HG03064 (cell line): ENCODE measurements at regions not wholly inside any gene's neighbourhood (a gene's known extent, or its start where the extent isn't known, plus 50 kb on each side); places are given as distances from the start of the nearest gene placed in this dataset.

Experiments
- ATAC-seq: cut with Tn5 transposase; IDR thresholded peaks from one replicate; pipeline ENCODE4 v1.9.1; 2021; ENCODE audit warnings: low read depth; ENCODE audit not compliant: unreplicated experiment

GRCh38 chr14:62079038-62079437, 316.8 kb downstream of the SNAPC1 start:
- peak; percentile 42 for ATAC-seq

GRCh38 chr14:62081012-62081612, 318.9 kb downstream of the SNAPC1 start:
- ATAC-seq = peak; percentile 90

DNA sequence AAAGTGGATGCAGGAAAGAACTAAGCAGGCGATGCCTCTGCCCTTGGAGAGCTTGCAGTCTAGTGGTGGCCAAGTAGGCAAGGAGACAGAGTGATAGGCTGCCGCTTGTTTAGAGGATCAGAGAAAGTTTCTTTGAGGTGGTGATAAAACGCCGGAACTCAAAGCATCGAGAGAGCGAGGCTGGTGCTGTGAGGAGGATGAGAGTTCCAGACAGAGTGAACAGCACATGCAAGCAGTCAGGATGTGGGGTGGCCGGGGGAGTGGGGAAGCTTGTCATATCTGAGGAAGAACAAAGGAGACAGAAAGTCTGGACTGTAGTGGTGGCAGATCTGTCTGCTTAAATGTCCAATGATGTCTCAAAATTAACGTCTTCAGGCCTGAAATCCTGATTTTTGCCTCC, 319.7 kb downstream of the SNAPC1 start:
- no peak for ATAC-seq

DNA sequence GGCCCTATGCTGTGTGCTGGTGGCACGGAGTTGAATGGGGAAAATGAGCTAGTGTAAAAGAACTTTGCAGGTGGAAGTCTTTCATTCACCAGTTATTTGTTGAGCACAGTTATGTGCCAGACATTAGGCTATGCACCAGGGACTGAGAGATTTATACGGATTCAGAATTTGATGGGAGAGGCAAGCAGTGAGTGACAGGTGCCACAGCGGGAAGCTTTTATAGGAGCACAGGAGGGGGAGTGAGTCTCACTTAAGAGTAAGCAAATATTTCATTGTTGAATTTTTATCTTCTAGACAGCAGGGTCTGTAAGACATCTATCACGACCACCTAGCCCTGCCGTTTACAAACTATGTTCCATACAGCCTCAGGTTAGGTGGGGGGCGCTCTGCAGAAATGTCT, 320.6 kb downstream of the SNAPC1 start:
- ATAC-seq = no peak

DNA sequence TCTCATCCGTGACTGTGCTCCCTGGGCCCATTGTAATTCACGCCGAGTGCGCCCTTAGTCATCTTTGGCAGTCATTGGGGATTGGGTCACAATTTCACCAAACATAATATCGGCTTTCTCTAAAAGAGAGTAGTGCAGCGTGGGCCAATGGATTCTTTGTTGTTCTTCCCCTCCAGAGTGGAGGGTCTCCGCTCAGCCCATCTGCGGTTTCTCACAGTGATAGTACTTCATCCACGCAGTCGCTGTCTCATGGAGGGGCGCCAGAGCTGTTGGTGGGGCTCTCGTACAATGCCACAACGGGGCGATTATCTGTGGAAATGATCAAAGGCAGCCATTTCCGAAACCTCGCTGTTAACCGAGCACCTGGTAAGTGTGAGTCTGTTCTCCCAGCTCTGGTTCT, 321.8 kb downstream of the SNAPC1 start:
- no peak for ATAC-seq

DNA sequence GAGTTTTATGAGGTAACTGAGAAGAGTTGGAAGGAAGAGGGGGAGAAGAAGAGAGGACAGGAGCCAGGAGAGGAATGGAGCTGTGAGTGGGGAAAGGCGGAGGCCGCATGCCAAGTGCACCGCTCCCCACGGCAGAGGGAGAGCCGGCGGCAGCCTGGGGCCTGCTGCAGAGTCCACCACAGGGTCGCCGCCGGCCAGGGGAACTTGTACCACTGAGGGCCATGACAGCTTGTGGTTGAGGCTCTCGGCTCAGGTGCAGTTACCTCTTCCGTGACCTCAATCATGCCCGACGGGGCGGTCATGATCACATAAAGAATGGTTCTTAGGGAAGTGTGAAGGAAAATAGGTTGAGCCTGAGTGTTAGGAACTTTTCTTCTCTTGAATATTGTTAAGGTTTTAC, 325.0 kb downstream of the SNAPC1 start:
- no peak for ATAC-seq

DNA sequence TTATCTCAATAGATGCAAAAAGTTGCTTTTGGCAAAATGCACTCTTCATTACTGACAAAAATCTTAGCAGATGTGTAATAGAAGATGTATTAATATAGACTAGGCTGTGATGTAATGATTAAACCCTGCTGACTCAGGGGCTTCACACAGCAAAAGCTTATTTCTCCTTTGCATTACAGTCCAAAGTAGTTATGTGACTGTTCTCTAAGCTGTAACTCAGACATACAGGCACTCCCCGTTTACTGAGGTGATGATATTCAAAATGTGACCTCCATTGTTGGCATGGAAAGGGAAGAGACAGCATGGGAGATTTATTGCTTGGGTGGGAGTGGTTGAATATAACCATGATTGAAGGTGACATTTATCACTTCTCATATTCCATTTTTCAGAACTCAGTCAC, 331.5 kb downstream of the SNAPC1 start:
- ATAC-seq = no peak

- no peak for ATAC-seq
Measured at GRCh38 chr14:62097072-62097471, 334.9 kb downstream of the SNAPC1 start.

- no peak for ATAC-seq
Measured at GRCh38 chr14:62097824-62098223, 335.6 kb downstream of the SNAPC1 start.

DNA sequence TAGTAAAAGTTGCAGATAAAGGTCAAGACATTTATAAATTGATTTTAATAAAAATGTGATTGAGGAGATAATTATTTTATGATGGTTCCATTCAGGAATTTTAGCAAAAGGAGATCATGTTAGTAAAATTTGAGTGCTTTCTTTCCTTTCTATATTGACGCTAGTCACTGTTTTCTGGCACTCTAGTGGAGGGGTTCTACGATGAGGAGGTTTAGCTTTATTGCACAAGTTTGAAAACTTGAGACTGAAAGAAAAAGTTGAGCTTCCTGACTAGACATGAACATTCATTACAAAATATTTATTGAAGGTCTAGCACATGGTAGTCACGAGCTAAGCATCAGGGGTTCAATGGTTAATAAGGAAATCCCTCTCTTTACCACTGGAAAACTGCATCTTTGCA, 336.1 kb downstream of the SNAPC1 start:
- ATAC-seq = no peak

DNA sequence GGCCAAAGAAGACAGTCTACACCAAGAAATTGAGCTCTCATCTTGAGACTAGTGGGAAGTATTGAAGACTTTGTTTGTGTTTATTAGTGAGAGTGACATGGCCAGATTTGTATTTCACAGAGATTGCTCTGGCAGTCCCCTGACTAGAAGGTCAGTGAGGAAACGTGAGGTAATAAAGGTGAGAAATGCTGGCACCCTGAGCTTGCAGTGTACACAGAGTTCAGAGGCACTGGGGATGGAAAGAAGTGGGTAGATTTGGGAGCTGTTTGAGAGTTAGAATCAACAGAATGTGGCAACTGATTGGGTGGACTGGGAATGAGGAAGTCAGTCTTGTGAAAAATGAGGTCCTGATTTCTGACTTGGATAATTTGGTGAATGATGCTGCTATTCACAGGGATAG, 336.9 kb downstream of the SNAPC1 start:
- no peak for ATAC-seq

DNA sequence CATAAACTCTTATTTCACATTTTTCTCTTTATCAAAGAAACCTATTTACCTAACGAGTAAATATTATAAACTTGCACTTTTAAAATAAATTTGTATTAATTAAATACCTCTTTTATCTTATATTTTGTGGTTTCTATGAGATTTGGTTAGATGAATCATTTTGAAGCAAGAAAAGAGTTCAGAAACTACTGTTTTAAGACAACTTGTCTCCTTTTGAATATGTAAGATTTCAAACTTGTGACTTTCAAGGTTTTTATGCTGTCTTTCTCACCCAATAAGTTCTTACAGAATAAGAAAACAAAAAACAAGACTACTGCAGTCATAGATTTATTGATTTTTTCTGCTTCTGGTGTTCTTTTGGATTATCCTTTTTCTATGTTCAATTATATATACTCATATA, 339.0 kb downstream of the SNAPC1 start:
- no peak for ATAC-seq

DNA sequence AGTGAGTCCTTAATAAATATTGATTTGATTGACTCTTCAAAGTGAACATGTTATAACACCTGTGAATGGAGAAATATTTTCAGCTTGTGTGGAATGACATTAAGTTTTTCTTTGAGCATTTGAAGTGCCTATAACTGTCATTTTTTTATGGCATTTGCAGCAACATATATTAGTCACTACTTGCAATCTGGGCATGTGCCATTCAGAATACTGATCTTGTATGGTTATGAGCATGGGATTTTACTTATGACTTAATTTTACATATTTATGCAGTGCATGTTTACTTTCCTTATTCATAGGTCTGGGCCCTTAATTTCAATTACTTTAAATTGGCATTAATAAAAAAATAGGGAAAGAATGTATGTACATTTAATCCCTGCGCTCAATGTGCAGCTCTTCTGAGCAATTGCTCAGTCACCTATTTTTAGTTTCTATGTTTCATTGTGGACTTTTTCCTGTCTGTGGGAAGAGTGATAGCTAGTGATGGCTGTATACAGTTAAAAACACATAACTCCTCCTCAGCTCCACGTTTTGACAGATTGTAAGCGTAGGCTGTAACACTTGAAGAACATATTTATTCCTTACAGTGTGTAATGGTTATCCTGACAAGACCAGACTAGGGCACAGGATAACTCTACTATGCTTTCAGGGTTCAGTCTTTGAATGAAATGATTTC, 339.6 kb downstream of the SNAPC1 start:
- ATAC-seq = no peak

GRCh38 chr14:62102349-62102725, 340.1 kb downstream of the SNAPC1 start:
- ATAC-seq = no peak

GRCh38 chr14:62103464-62103863, 341.2 kb downstream of the SNAPC1 start:
- no peak for ATAC-seq

- ATAC-seq = no peak
Measured at GRCh38 chr14:62110941-62111340, 348.7 kb downstream of the SNAPC1 start.

- ATAC-seq = peak; percentile 95
Measured at GRCh38 chr14:62117010-62117750, 355.0 kb downstream of the SNAPC1 start.

GRCh38 chr14:62117751-62118105, 355.5 kb downstream of the SNAPC1 start:
- ATAC-seq = no peak

DNA sequence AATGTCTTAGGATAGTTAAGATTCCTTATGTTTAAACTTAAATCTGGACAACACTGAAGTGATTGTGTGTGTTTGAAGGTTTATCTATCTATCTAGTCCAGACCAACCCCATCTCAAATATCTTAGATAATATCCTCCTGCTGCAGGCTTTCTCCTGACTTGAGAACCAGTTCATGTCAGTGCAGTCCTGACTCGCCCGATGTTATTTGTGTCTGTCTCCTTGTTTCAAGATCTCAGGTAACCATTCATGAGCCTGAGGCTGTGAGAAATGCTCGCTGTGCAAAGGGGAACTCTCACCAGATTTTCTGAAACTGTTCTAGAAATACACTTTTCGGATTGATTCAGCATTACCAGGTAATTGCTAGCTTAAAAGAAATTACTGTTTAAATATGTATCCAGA, 356.2 kb downstream of the SNAPC1 start:
- no peak for ATAC-seq

DNA sequence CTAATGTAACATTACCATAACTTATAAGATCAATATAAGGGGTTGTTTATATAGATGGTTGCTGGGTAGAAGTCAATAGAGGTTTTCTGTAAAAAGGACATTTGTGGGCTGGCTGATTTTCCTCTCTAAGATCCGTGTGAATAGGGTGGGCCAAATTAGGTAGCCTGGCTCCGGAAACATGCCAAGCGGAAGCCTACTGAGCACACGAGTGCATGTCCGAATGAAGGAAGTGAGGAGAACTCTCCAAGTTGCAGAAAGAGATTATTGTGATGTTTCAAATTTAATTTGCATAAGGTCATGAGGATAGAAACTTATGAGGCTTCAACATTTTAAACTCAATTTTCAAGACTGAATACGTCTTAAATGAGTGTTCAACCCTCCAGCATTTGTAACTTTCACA, 356.7 kb downstream of the SNAPC1 start:
- ATAC-seq = no peak

GRCh38 chr14:62123961-62124360, 361.7 kb downstream of the SNAPC1 start:
- no peak for ATAC-seq

- ATAC-seq = no peak
Measured at GRCh38 chr14:62125793-62126192, 363.6 kb downstream of the SNAPC1 start.
